ENCODE measurements at regions not wholly inside any gene's neighbourhood (a gene's known extent, or its start where the extent isn't known, plus 50 kb on each side); places are given as distances from the start of the nearest gene placed in this dataset.

GRCh38 chr13:72074663-72075062 is 207.7 kb upstream of the DACH1 start:
- DNase-seq = no peak

- no peak for DNase-seq
Measured at GRCh38 chr13:72072261-72072660, 205.3 kb upstream of the DACH1 start.

- no peak for DNase-seq
Measured at GRCh38 chr13:72071713-72072112, 204.7 kb upstream of the DACH1 start.

- peak; percentile 79 for DNase-seq
Measured at GRCh38 chr13:72062566-72062965, 195.6 kb upstream of the DACH1 start.

- no peak for DNase-seq
Measured at GRCh38 chr13:72061613-72062012, 194.6 kb upstream of the DACH1 start.

- DNase-seq = no peak
Measured at GRCh38 chr13:72050251-72050650, 183.2 kb upstream of the DACH1 start.

GRCh38 chr13:72043366-72043765 is 176.4 kb upstream of the DACH1 start:
- DNase-seq = no peak

GRCh38 chr13:72041165-72041564 is 174.2 kb upstream of the DACH1 start:
- no peak for DNase-seq

- DNase-seq = no peak
Measured at GRCh38 chr13:72039126-72039525, 172.1 kb upstream of the DACH1 start.

- no peak for DNase-seq
Measured at GRCh38 chr13:72029981-72030380, 163.0 kb upstream of the DACH1 start.

- no peak for DNase-seq
Measured at GRCh38 chr13:72025836-72026235, 158.8 kb upstream of the DACH1 start.

GRCh38 chr13:72023895-72024294 is 156.9 kb upstream of the DACH1 start:
- no peak for DNase-seq

GRCh38 chr13:72005455-72005854 is 138.5 kb upstream of the DACH1 start:
- DNase-seq = no peak

GRCh38 chr13:72004784-72005374 is 137.9 kb upstream of the DACH1 start:
- DNase-seq = no peak

GRCh38 chr13:72004246-72004645 is 137.2 kb upstream of the DACH1 start:
- DNase-seq = no peak

- DNase-seq = no peak
Measured at GRCh38 chr13:71998223-71998622, 131.2 kb upstream of the DACH1 start.

- DNase-seq = no peak
Measured at GRCh38 chr13:71979616-71980015, 112.6 kb upstream of the DACH1 start.

- DNase-seq = no peak
Measured at GRCh38 chr13:71977028-71977427, 110.0 kb upstream of the DACH1 start.

- no peak for DNase-seq
Measured at GRCh38 chr13:71967990-71968389, 101.0 kb upstream of the DACH1 start.

- DNase-seq = no peak
Measured at GRCh38 chr13:71964491-71965100, 97.6 kb upstream of the DACH1 start.

GRCh38 chr13:71962735-71963134 is 95.7 kb upstream of the DACH1 start:
- no peak for DNase-seq

- no peak for DNase-seq
Measured at GRCh38 chr13:71962126-71962525, 95.1 kb upstream of the DACH1 start.

- DNase-seq = no peak
Measured at GRCh38 chr13:71949441-71949840, 82.4 kb upstream of the DACH1 start.

- no peak for DNase-seq
Measured at GRCh38 chr13:71939186-71939585, 72.2 kb upstream of the DACH1 start.

- no peak for DNase-seq
Measured at GRCh38 chr13:71935166-71935840, 68.3 kb upstream of the DACH1 start.

Measured in DMS153 (cell line).